Endothelial cell of umbilical vein (primary cell): ENCODE measurements at regions not wholly inside any gene's neighbourhood (a gene's known extent, or its start where the extent isn't known, plus 50 kb on each side); places are given as distances from the start of the nearest gene placed in this dataset.

Source experiments
- BruUV-seq: library from RNA; stranded (reverse); fragments of 400-500 nt; replicated peaks from 2 replicates; lab custom pipeline; 2021; lab: Mats Ljungman, UMichigan
- CTCF ChIA-PET: fragments of 300-600, 350-600 bp; sonication (Branson Sonifier 250); formaldehyde crosslinking; loops from one replicate; lab custom pipeline; 2021; ENCODE audit warnings: antibody characterized with exemption, inconsistent platforms; lab: Charles Lee
- POLR2A ChIA-PET: fragments of 300-600, 350-600 bp; sonication (Branson Sonifier 250); formaldehyde crosslinking; loops from one replicate; lab custom pipeline; 2021; ENCODE audit warnings: antibody characterized with exemption, inconsistent platforms; lab: Charles Lee
- DNase-seq: peaks from one replicate; pipeline ENCODE4 v3.0.0-alpha.2; 2011; ENCODE audit warnings: low read depth, low spot score
- FAIRE-seq: peaks from 2 replicates; lab custom pipeline; 2011; peaks lifted over from hg19 to GRCh38; lab: Jason Lieb, UNC
- H2AFZ ChIP-seq: 2 replicates; pipeline ENCODE4 v1.6.0; 2012; ENCODE audit warnings: low read depth, low read length, control low read depth, inconsistent platforms
- H3K27ac ChIP-seq: 2 replicates; pipeline ENCODE4 v1.5.1; 2011; ENCODE audit warnings: low read depth, mild to moderate bottlenecking, control low read depth, low read length, moderate library complexity; ENCODE audit not compliant: insufficient read depth
- H3K27me3 ChIP-seq, 2 experiments: 2 replicates each; pipeline versions ENCODE4 v1.6.0 to v1.6.1; 2011; ENCODE audit warnings: low read length in 2 of 2, mixed read lengths in 1 of 2; ENCODE audit not compliant: control insufficient read depth in 2 of 2, insufficient read depth in 2 of 2
- H3K36me3 ChIP-seq, 2 experiments: 2 replicates in 1 of 2; 3 replicates in 1 of 2; pipeline ENCODE4 v1.5.1; 2011; ENCODE audit warnings: low read length in 2 of 2, mild to moderate bottlenecking in 1 of 2, moderate library complexity in 1 of 2; ENCODE audit not compliant: control insufficient read depth in 2 of 2, insufficient read depth in 2 of 2; ENCODE audit errors: extremely low read depth in 1 of 2
- H3K4me1 ChIP-seq: 3 replicates; pipeline ENCODE4 v1.5.1; 2011; ENCODE audit warnings: mild to moderate bottlenecking, low read length; ENCODE audit not compliant: control insufficient read depth, insufficient read depth; ENCODE audit errors: extremely low read depth
- H3K4me2 ChIP-seq: 2 replicates; pipeline ENCODE4 v1.6.1; 2011; ENCODE audit warnings: low read length, control low read depth, mixed read lengths; ENCODE audit not compliant: insufficient read depth
- H3K4me3 ChIP-seq, 3 experiments: fragments of 200-600 bp in 1 of 3; sonication (generic), shearing (Covaris generic) in 1 of 3; replicated peaks in 1 of 3; 2 replicates each; pipeline ENCODE4 v1.5.1; 2011 to 2016; ENCODE audit warnings: control low read depth in 3 of 3, low read length in 3 of 3, mild to moderate bottlenecking in 2 of 3, inconsistent platforms in 1 of 3, low read depth in 1 of 3, moderate library complexity in 1 of 3; ENCODE audit not compliant: insufficient read depth in 1 of 3
- H3K79me2 ChIP-seq: 2 replicates; pipeline ENCODE4 v1.6.0; 2012; ENCODE audit warnings: low read length, inconsistent platforms; ENCODE audit not compliant: control insufficient read depth, insufficient read depth
- H3K9ac ChIP-seq: replicated peaks from 2 replicates; pipeline ENCODE3; 2011; ENCODE audit warnings: low read length, control low read depth; ENCODE audit not compliant: insufficient read depth; ENCODE audit errors: extremely low read depth
- H3K9me1 ChIP-seq: replicated peaks from 3 replicates; pipeline ENCODE4 v1.6.0; 2011; ENCODE audit warnings: mild to moderate bottlenecking, low read length; ENCODE audit not compliant: control insufficient read depth, insufficient read depth; ENCODE audit errors: extremely low read depth
- H3K9me3 ChIP-seq: replicated peaks from 2 replicates; pipeline ENCODE4 v1.5.1; 2012; ENCODE audit warnings: low read length, inconsistent platforms; ENCODE audit not compliant: control insufficient read depth, insufficient read depth
- H4K20me1 ChIP-seq: replicated peaks from 2 replicates; pipeline ENCODE3; 2011; ENCODE audit warnings: mild to moderate bottlenecking, low read length; ENCODE audit not compliant: control insufficient read depth, insufficient read depth; ENCODE audit errors: extremely low read depth
- CTCF ChIP-seq, 2 donors: IDR thresholded peaks; 1 replicate in 1 of 2; 2 replicates in 1 of 2; pipeline ENCODE4 v1.5.1; 2011; ENCODE audit warnings: low read length in 2 of 2, mild to moderate bottlenecking in 2 of 2, moderate library complexity in 2 of 2, control low read depth in 1 of 2, inconsistent platforms in 1 of 2, low read depth in 1 of 2; ENCODE audit not compliant: insufficient read depth in 1 of 2; ENCODE audit errors: extremely low read depth in 1 of 2
- EZH2 ChIP-seq: IDR thresholded peaks from 2 replicates; pipeline ENCODE4 v1.6.1; 2012; ENCODE audit warnings: borderline replicate concordance, low read depth, mild to moderate bottlenecking, moderate library complexity, low read length, inconsistent platforms; ENCODE audit not compliant: severe bottlenecking
- FOS ChIP-seq: IDR thresholded peaks from 2 replicates; pipeline ENCODE4 v1.6.1; 2011; ENCODE audit warnings: mild to moderate bottlenecking, low read length, moderate library complexity, borderline replicate concordance; ENCODE audit not compliant: insufficient read depth
- GATA2 ChIP-seq: IDR thresholded peaks from 2 replicates; pipeline ENCODE4 v1.7.0; 2011; ENCODE audit warnings: low read depth, mild to moderate bottlenecking, moderate library complexity, mixed read lengths, low read length; ENCODE audit not compliant: insufficient read length, insufficient read depth
- JUN ChIP-seq: IDR thresholded peaks from 2 replicates; pipeline ENCODE4 v1.6.1; 2011; ENCODE audit warnings: borderline replicate concordance, low read depth; ENCODE audit not compliant: insufficient read length, insufficient read depth
- MAX ChIP-seq: IDR thresholded peaks from 2 replicates; pipeline ENCODE4 v1.6.1; 2011; ENCODE audit not compliant: insufficient read depth, insufficient read length
- MYC ChIP-seq: IDR thresholded peaks from one replicate; pipeline ENCODE4 v1.6.1; 2011; ENCODE audit warnings: mild to moderate bottlenecking, low read depth, low read length
- POLR2A ChIP-seq: IDR thresholded peaks from 2 replicates; pipeline ENCODE4 v1.6.1; 2012; ENCODE audit warnings: low read depth, mild to moderate bottlenecking, control low read depth, low read length
- POLR2AphosphoS5 ChIP-seq: IDR thresholded peaks from 2 replicates; pipeline ENCODE4 v1.6.1; 2012; ENCODE audit warnings: low read depth, mild to moderate bottlenecking, control low read depth, low read length, moderate library complexity; ENCODE audit not compliant: insufficient read depth
- dilution Hi-C: fragments of 300-500 bp; cut with MboI; formaldehyde crosslinking; loops from one replicate; pipeline ENCODE4 v1.15.0; 2019; ENCODE audit warnings: low sequenced_read_pairs; ENCODE audit not compliant: extremely low pct_ligation_motif_present
- intact Hi-C: fragments of 100-400 bp; cut with micrococcal nuclease; formaldehyde crosslinking; loops from one replicate; pipeline ENCODE4 v1.10.0; 2022

- dilution Hi-C loops = no loop called here
- CTCF ChIA-PET = no interaction called here
These were observed 160.1 kb downstream of the MFSD1 start for GRCh38 chr3:158961911-158962310.

More at GRCh38 chr3:158961911-158962310, 160.1 kb downstream of the MFSD1 start:
- POLR2A ChIA-PET = no interaction called here
- Histone ChIP-seq H4K20me1 (no peaks in the 10 kb centered on the region), H3K36me3 (no peaks in the 10 kb centered on the region), H3K27me3 (no peaks in the 10 kb centered on the region), H3K4me3 (no peak overlapping the region), H3K9me3 (no peaks in the 10 kb centered on the region), H3K4me1 (no peaks in the 10 kb centered on the region), H3K9ac (no peak overlapping the region), H3K4me2 (no peak overlapping the region), H2AFZ (no peak overlapping the region), H3K9me1 (no peaks in the 10 kb centered on the region), H3K27ac (no peak overlapping the region), H3K79me2 (no peaks in the 10 kb centered on the region)
- no peak for FAIRE-seq
- TF ChIP-seq POLR2A = no peak
- TF ChIP-seq MYC = no peak
- TF ChIP-seq MAX = no peak
- TF ChIP-seq EZH2 = no peak
- no peak for TF ChIP-seq FOS
- no peak for TF ChIP-seq POLR2AphosphoS5
- no peak for TF ChIP-seq GATA2
- no peak for TF ChIP-seq JUN
- no peak for TF ChIP-seq CTCF (IDR thresholded peaks at IDR 0.05; ENCODE audit: extremely low read depth in 1 of 2, insufficient read depth in 1 of 2, low read depth in 1 of 2, low read length in 2 of 2)
- DNase-seq = no peak
- no TSS peak for BruUV-seq
- intact Hi-C loops = no loop called here
